Rectal smooth muscle tissue (tissue), 1 donor: ENCODE measurements at regions not wholly inside any gene's neighbourhood (a gene's known extent, or its start where the extent isn't known, plus 50 kb on each side); places are given as distances from the start of the nearest gene placed in this dataset.
"Not testable (repeated sequence)": the region's sequence is repeated elsewhere in the genome, so short reads cannot be mapped to it uniquely, and the experiment has no call there.

ENCODE experiments used
- H3K27ac ChIP-seq: one replicate; pipeline ENCODE4 v1.7.0; 2013; ENCODE audit warnings: low read depth, low read length, inconsistent platforms
- H3K27me3 ChIP-seq: one replicate; pipeline ENCODE4 v1.7.0; 2013; ENCODE audit warnings: low read length; ENCODE audit not compliant: control insufficient read depth, insufficient read depth
- H3K36me3 ChIP-seq: one replicate; pipeline ENCODE4 v1.7.0; 2013; ENCODE audit warnings: low read length; ENCODE audit not compliant: control insufficient read depth, insufficient read depth
- H3K4me1 ChIP-seq: one replicate; pipeline ENCODE4 v1.7.0; 2013; ENCODE audit warnings: low read length; ENCODE audit not compliant: control insufficient read depth, insufficient read depth
- H3K4me3 ChIP-seq: one replicate; pipeline ENCODE4 v1.7.0; 2013; ENCODE audit warnings: low read length
- H3K9ac ChIP-seq: one replicate; pipeline ENCODE4 v1.7.0; 2013; ENCODE audit warnings: low read length

DNA sequence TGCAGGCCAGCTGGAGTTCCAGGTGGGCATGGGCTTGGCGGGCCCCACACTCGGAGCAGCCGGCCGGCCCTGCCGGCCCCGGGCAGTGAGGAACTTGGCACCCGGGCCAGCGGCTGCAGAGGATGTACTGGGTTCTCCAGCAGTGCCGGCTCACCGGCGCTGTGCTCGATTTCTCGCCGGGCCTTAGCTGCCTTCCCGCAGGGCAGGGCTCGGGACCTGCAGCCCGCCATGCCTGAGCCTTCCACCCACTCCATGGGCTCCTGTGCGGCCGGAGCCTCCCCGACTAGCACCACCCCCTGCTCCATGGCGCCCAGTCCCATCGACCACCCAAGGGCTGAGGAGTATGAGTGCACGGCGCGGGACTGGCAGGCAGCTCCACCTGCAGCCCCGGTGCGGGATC is 89.2 kb upstream of the PIK3C3 start:
- not testable (repeated sequence) for H3K4me3 ChIP-seq, H3K36me3 ChIP-seq, H3K9ac ChIP-seq, H3K4me1 ChIP-seq, H3K27me3 ChIP-seq, H3K27ac ChIP-seq

DNA sequence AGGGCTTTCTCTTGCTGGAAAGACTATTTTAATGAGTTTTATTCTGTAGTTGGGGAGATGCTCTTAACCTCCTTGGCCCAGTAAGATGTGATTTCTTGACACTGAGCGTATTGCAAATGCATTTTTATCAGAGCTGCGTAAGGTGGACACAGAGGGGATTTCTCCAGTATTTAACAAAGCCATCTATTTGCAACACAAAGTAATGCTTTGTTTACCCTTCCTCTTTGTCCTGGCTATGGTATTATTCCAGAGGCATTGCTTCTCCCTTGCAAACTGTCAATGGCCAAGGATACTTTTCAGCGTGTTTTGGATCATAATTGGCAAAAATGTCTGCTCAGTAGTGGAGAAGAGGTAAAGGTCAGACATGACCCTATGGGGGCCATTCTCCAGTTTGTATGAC is 90.8 kb upstream of the PIK3C3 start:
- Histone ChIP-seq H3K9ac (no peak overlapping the region), H3K27ac (no peak overlapping the region), H3K4me3 (no peak overlapping the region), H3K27me3 (no peaks in the 10 kb centered on the region), H3K36me3 (no peaks in the 10 kb centered on the region), H3K4me1 (no peaks in the 10 kb centered on the region)

GRCh38 chr18:41862921-41863320 is 92.1 kb upstream of the PIK3C3 start:
- H3K27ac ChIP-seq: no peak overlapping the region
- H3K27me3 ChIP-seq: no peaks in the 10 kb centered on the region
- no peaks in the 10 kb centered on the region for H3K4me1 ChIP-seq
- no peak overlapping the region for H3K9ac ChIP-seq
- H3K4me3 ChIP-seq: no peak overlapping the region
- H3K36me3 ChIP-seq: no peaks in the 10 kb centered on the region

GRCh38 chr18:41860987-41861386 is 94.0 kb upstream of the PIK3C3 start:
- H3K9ac ChIP-seq: no peak overlapping the region
- H3K27me3 ChIP-seq: no peaks in the 10 kb centered on the region
- H3K4me1 ChIP-seq: no peaks in the 10 kb centered on the region
- H3K27ac ChIP-seq: no peak overlapping the region
- H3K4me3 ChIP-seq: no peak overlapping the region
- no peaks in the 10 kb centered on the region for H3K36me3 ChIP-seq

- H3K27me3 ChIP-seq: no peaks in the 10 kb centered on the region
- H3K9ac ChIP-seq: no peak overlapping the region
- no peak overlapping the region for H3K4me3 ChIP-seq
- H3K36me3 ChIP-seq: no peaks in the 10 kb centered on the region
- H3K4me1 ChIP-seq: no peaks in the 10 kb centered on the region
- H3K27ac ChIP-seq: no peak overlapping the region
Observed at GRCh38 chr18:41858761-41859555, 96.1 kb upstream of the PIK3C3 start.

DNA sequence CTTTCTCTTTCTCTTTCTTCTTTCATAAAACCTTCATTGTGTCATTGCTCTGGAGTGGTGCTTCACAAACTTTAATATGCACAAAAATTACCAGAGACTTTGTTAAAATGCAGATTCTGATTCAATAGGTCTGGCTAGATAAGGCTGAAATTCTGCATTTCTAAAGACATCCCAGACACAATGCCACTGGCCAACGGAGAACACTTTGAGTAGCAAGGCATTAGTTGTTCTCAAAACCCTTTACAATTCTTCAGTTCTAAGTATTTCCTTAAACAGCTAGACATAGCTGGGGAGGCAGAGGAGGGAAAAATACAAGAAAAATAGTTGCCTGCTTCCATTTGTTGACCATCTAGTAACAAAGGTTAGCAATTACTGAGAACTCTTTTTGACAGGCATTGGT is 101.8 kb upstream of the PIK3C3 start:
- H3K4me3 ChIP-seq: no peak overlapping the region
- H3K27ac ChIP-seq: no peak overlapping the region
- no peak overlapping the region for H3K9ac ChIP-seq
- no peaks in the 10 kb centered on the region for H3K27me3 ChIP-seq
- no peaks in the 10 kb centered on the region for H3K4me1 ChIP-seq
- H3K36me3 ChIP-seq: no peaks in the 10 kb centered on the region

DNA sequence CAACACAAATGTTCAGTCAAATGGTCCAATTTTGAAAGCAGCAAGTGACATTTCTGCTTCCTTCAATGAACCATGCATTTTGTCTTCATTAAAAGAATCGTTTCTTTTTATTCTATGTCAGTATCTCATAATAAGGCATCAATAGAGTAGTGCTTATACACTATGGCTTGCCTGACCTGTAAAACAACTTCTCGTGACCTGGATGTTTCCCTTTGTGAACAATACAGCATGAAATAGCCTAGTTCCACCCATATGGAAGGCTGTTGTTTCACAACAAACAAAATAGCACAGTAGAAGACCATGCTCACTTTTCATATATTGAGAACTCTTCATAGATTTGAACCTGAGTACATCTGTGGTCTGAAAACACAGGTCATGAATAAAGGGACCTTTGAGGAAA is 104.3 kb upstream of the PIK3C3 start:
- no peak overlapping the region for H3K27ac ChIP-seq
- no peaks in the 10 kb centered on the region for H3K27me3 ChIP-seq
- H3K9ac ChIP-seq: no peak overlapping the region
- H3K36me3 ChIP-seq: no peaks in the 10 kb centered on the region
- H3K4me1 ChIP-seq: no peaks in the 10 kb centered on the region
- H3K4me3 ChIP-seq: no peak overlapping the region

DNA sequence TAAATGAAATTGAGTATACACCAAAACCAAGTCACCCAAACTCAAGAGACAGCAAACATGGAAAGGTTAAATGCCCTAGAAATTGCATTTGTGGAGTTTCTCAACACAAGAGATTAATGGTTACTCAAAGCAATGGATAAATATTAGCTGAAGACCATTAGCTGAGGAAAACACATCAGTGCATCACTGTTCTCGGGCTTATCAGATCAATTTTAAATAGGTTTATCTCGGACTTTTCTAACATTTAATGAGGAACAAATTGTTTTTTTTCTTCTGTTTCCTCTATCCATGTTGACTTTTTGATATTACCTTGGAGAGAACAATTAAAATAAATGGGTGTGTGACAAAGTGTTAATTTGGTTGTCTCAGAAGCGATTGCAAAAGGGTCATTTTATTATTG is 105.4 kb upstream of the PIK3C3 start:
- no peak overlapping the region for H3K27ac ChIP-seq
- H3K36me3 ChIP-seq: no peaks in the 10 kb centered on the region
- H3K4me3 ChIP-seq: no peak overlapping the region
- no peaks in the 10 kb centered on the region for H3K4me1 ChIP-seq
- no peak overlapping the region for H3K9ac ChIP-seq
- H3K27me3 ChIP-seq: no peaks in the 10 kb centered on the region

DNA sequence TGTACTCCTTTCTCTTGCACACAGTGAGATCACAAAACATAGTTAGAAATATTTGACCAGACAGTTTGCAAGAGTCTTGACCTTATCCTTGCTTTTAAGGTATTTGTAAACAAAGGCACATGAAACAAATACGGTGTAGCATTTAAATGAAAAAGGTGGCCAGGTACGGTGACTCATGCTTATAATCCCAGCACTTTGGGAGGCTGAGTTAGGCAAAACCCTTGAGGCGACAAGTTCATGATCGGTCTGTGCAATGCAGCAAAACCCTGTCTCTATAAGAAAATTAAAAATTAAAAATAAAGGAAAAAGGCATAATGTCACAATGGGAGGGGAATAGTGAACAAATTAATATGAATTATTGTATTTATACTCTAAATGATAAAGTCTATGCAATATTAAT is 109.5 kb upstream of the PIK3C3 start:
- no peak overlapping the region for H3K27ac ChIP-seq
- no peaks in the 10 kb centered on the region for H3K4me1 ChIP-seq
- H3K9ac ChIP-seq: no peak overlapping the region
- H3K4me3 ChIP-seq: no peak overlapping the region
- H3K36me3 ChIP-seq: no peaks in the 10 kb centered on the region
- H3K27me3 ChIP-seq: no peaks in the 10 kb centered on the region

GRCh38 chr18:41842886-41843285 is 112.1 kb upstream of the PIK3C3 start:
- H3K27me3 ChIP-seq: no peaks in the 10 kb centered on the region
- no peak overlapping the region for H3K4me3 ChIP-seq
- H3K27ac ChIP-seq: no peak overlapping the region
- H3K9ac ChIP-seq: no peak overlapping the region
- H3K4me1 ChIP-seq: no peaks in the 10 kb centered on the region
- H3K36me3 ChIP-seq: no peaks in the 10 kb centered on the region

GRCh38 chr18:41829647-41830516 is 125.2 kb upstream of the PIK3C3 start:
- no peaks in the 10 kb centered on the region for H3K4me1 ChIP-seq

DNA sequence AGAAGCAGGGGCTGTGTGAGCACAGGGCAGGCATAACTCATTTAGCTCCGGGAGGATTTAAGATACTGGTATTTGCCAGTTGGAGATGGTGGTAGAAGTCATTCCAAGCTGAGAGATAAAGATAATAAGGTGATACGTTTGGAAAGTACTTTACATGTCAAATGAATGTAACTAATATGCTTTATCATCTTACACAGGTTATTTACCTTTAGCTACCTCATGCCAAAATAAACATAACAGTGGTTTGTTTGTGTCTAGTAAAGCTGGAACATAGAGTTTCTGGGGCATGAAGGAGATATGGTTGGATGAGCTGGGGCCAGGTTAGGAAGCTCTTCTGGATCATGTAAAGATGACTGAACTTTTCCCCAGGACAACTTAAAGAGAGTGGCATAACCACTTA is 126.9 kb upstream of the PIK3C3 start:
- Histone ChIP-seq H3K27me3 (no peaks in the 10 kb centered on the region), H3K9ac (no peak overlapping the region), H3K4me1 (no peaks in the 10 kb centered on the region), H3K36me3 (no peaks in the 10 kb centered on the region), H3K4me3 (no peak overlapping the region), H3K27ac (no peak overlapping the region)

More at GRCh38 chr18:41829647-41830516, 125.2 kb upstream of the PIK3C3 start:
- Histone ChIP-seq H3K36me3 (no peaks in the 10 kb centered on the region), H3K27me3 (no peaks in the 10 kb centered on the region), H3K27ac (no peak overlapping the region), H3K4me3 (no peak overlapping the region), H3K9ac (no peak overlapping the region)
